ENCODE measurements at regions not wholly inside any gene's neighbourhood (a gene's known extent, or its start where the extent isn't known, plus 50 kb on each side); places are given as distances from the start of the nearest gene placed in this dataset.

DNA sequence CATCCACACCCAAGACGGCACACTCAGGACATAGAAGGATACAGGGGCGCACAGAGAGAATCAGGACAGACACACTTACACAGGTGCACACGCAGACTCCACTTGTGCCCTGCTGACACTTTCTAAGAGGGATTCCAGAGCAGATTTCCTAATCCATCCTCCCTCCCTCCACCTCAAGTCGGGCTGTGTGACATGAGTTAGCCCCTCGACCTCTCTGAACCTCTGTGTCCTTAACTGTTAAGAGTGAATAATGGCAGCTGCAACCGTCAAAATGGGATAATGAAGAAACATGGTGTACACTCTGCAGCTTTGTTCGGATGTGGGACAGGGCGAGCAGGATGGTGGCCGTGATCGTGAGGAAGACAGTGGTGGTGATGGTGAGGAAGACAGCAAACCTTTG lies 100.1 kb downstream of the CPN2 start:
- H3K4me2 ChIP-seq (ENCODE audit: insufficient read depth, insufficient read length, low read length) = no peak overlapping the region
- WGBS (ENCODE audit: extremely low coverage, insufficient read length, low lambda C conversion rate) = no CpG with 5 or more reads among the region's 10 CpGs

More for the DNA sequence above, 100.1 kb downstream of the CPN2 start:
- H3K9me3 Mint-ChIP-seq = no peaks in the 10 kb centered on the region
- Histone ChIP-seq H3K79me1 (ENCODE audit: insufficient read depth, low read depth, low read length, poor library complexity, severe bottlenecking) (no peaks in the 10 kb centered on the region), H3K9ac (ENCODE audit: extremely low read depth, insufficient read length, low read length) (no peak overlapping the region), H3K18ac (ENCODE audit: insufficient read length, low read depth, low read length) (no peak overlapping the region), H2AK5ac (ENCODE audit: insufficient read length, low read length) (no peak overlapping the region), H3K14ac (ENCODE audit: insufficient read depth, low read length) (no peak overlapping the region), H4K5ac (ENCODE audit: insufficient read length, low read depth, low read length) (no peak overlapping the region), H3K56ac (ENCODE audit: insufficient read length, low read depth, low read length) (no peak overlapping the region), H3K23me2 (ENCODE audit: insufficient read length, low read depth, low read length, poor library complexity, severe bottlenecking) (no peaks in the 10 kb centered on the region), H3K79me2 (ENCODE audit: insufficient read depth, low read length) (no peaks in the 10 kb centered on the region), H2BK120ac (ENCODE audit: low read depth, low read length, poor library complexity, severe bottlenecking) (no peak overlapping the region), H3T11ph (ENCODE audit: low read length) (no peak overlapping the region), H2BK5ac (ENCODE audit: insufficient read length, low read length) (no peak overlapping the region), H3K27me3 (ENCODE audit: insufficient read depth, low read length) (no peaks in the 10 kb centered on the region), H2BK12ac (ENCODE audit: insufficient read length, low read depth, low read length) (no peak overlapping the region), H2AFZ (ENCODE audit: low read length) (no peak overlapping the region), H3K23ac (ENCODE audit: insufficient read length, low read depth, low read length) (no peak overlapping the region), H3K4ac (ENCODE audit: low read depth, low read length) (no peak overlapping the region), H2BK20ac (ENCODE audit: low read depth, low read length, poor library complexity, severe bottlenecking) (no peak overlapping the region), H4K20me1 (ENCODE audit: control insufficient read depth, insufficient read depth, insufficient read length) (no peaks in the 10 kb centered on the region), H3K9me3 (ENCODE audit: control insufficient read depth, low read depth, low read length) (no peaks in the 10 kb centered on the region), H3K27ac (ENCODE audit: insufficient read length, low read depth, low read length) (no peak overlapping the region), H4K91ac (ENCODE audit: insufficient read length, low read depth, low read length) (no peak overlapping the region), H4K8ac (replicated peaks; ENCODE audit: insufficient read length, low read depth, low read length) (no peak overlapping the region), H2BK15ac (ENCODE audit: low read depth, low read length) (no peak overlapping the region), H3K4me1 (ENCODE audit: insufficient read depth, low read length) (peaks cover 3% of the 10 kb centered on the region)
- peaks cover 18 to 25% of the 10 kb centered on the region in 2 experiments for H3K4me1 Mint-ChIP-seq
- no peak for DNase-seq
- no peak overlapping the region for H3K4me3 Mint-ChIP-seq
- TF ChIP-seq, protein P1, sequence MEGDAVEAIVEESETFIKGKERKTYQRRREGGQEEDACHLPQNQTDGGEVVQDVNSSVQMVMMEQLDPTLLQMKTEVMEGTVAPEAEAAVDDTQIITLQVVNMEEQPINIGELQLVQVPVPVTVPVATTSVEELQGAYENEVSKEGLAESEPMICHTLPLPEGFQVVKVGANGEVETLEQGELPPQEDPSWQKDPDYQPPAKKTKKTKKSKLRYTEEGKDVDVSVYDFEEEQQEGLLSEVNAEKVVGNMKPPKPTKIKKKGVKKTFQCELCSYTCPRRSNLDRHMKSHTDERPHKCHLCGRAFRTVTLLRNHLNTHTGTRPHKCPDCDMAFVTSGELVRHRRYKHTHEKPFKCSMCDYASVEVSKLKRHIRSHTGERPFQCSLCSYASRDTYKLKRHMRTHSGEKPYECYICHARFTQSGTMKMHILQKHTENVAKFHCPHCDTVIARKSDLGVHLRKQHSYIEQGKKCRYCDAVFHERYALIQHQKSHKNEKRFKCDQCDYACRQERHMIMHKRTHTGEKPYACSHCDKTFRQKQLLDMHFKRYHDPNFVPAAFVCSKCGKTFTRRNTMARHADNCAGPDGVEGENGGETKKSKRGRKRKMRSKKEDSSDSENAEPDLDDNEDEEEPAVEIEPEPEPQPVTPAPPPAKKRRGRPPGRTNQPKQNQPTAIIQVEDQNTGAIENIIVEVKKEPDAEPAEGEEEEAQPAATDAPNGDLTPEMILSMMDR (conservative IDR thresholded peaks at IDR 0.05) = no peak
- peaks cover 9% of the 10 kb centered on the region for H3K27me3 Mint-ChIP-seq (ENCODE audit: low read depth)
- H3K36me3 Mint-ChIP-seq (ENCODE audit: insufficient read depth in 1 of 3, low read depth in 3 of 3) = no peaks in the 10 kb centered on the region
- no peak overlapping the region; a peak in 1 of 7 replicates for H3K27ac Mint-ChIP-seq

Measured in H9 (cell line).